HCT116 (cell line): ENCODE measurements at regions not wholly inside any gene's neighbourhood (a gene's known extent, or its start where the extent isn't known, plus 50 kb on each side); places are given as distances from the start of the nearest gene placed in this dataset.
A peak's percentile ranks its signal among the peaks of the same experiment; 100 is the strongest.

Experiments used
- ATAC-seq: fragments of 200-7000 bp; cut with Tn5 transposase; 2 replicates; pipeline ENCODE4 v1.9.1; 2020; ENCODE audit warnings: mild to moderate bottlenecking, moderate library complexity
- BruUV-seq: library from RNA; stranded (reverse); fragments of 400-500 nt; replicated peaks from 2 replicates; lab custom pipeline; 2021; lab: Mats Ljungman, UMichigan
- CTCF ChIA-PET: fragments of 300-600 bp; sonication (Branson Sonifier 250); formaldehyde crosslinking; loops from one replicate; lab custom pipeline; 2021; ENCODE audit warnings: antibody characterized with exemption; lab: Charles Lee
- POLR2A ChIA-PET: fragments of 300-600, 350-600 bp; sonication (Branson Sonifier 250); formaldehyde crosslinking; loops from one replicate; lab custom pipeline; 2021; ENCODE audit warnings: antibody characterized with exemption; lab: Charles Lee
- RAD21 ChIA-PET, 2 experiments: fragments of 300-600 bp; sonication (Branson Sonifier 250); formaldehyde crosslinking; loops; one replicate each; lab custom pipeline; 2023; ENCODE audit warnings: low total read pairs in 2 of 2; ENCODE audit not compliant: uncharacterized antibody in 2 of 2, unreplicated experiment in 2 of 2, low non-redundant PET in 1 of 2; lab: Charles Lee
- DNase-seq: peaks from one replicate; pipeline ENCODE4 v3.0.0-alpha.2; 2010; ENCODE audit warnings: low read depth, low spot score
- H2AFZ ChIP-seq: fragments of 200-600 bp; shearing (Covaris generic), sonication (generic); 2 replicates; pipeline ENCODE4 v1.6.1; 2017; ENCODE audit warnings: low read depth, mixed run types, mixed read lengths, antibody characterized with exemption, low read length; ENCODE audit not compliant: poor library complexity, severe bottlenecking
- H3K27ac ChIP-seq: 2 replicates; pipeline ENCODE4 v1.5.1; 2012; ENCODE audit warnings: low read depth, low read length
- H3K27me3 ChIP-seq: fragments of 200-600 bp; sonication (generic); 2 replicates; pipeline ENCODE4 v1.6.1; 2016; ENCODE audit warnings: mixed run types, low read length, mixed read lengths; ENCODE audit not compliant: insufficient read depth
- H3K36me3 ChIP-seq, 2 experiments: fragments of 200-500 bp in 1 of 2; fragments of 200-600 bp in 1 of 2; sonication (Bioruptor generic) in 1 of 2; sonication (generic) in 1 of 2; 2 replicates each; pipeline versions ENCODE4 v1.5.1 to v1.6.1; 2014 to 2016; ENCODE audit warnings: low read length in 2 of 2, inconsistent platforms in 1 of 2, mixed read lengths in 1 of 2, mixed run types in 1 of 2; ENCODE audit not compliant: insufficient read depth in 2 of 2, control insufficient read depth in 1 of 2
- H3K4me1 ChIP-seq, 2 experiments: fragments of 200-600 bp in 1 of 2; sonication (generic) in 1 of 2; 2 replicates each; pipeline versions ENCODE4 v1.5.1 to v1.6.1; 2012 to 2017; ENCODE audit warnings: low read length in 2 of 2, inconsistent platforms in 1 of 2, mild to moderate bottlenecking in 1 of 2, mixed read lengths in 1 of 2, mixed run types in 1 of 2, moderate library complexity in 1 of 2; ENCODE audit not compliant: insufficient read depth in 2 of 2, control insufficient read depth in 1 of 2
- H3K4me2 ChIP-seq: fragments of 200-600 bp; sonication (generic); 2 replicates; pipeline ENCODE4 v1.6.1; 2017; ENCODE audit warnings: mixed run types, low read length, mixed read lengths
- H3K4me3 ChIP-seq, 2 experiments: fragments of 200-600 bp in 1 of 2; sonication (generic) in 1 of 2; replicated peaks in 1 of 2; 2 replicates each; pipeline ENCODE4 v1.5.1; 2011 to 2016; ENCODE audit warnings: low read length in 2 of 2, control low read depth in 1 of 2, low read depth in 1 of 2, mild to moderate bottlenecking in 1 of 2, mixed read lengths in 1 of 2, mixed run types in 1 of 2
- H3K79me2 ChIP-seq: fragments of 200-600 bp; sonication (generic); 2 replicates; pipeline ENCODE4 v1.6.1; 2017; ENCODE audit warnings: mild to moderate bottlenecking, mixed run types, low read length, moderate library complexity, mixed read lengths; ENCODE audit not compliant: insufficient read depth
- H3K9ac ChIP-seq: fragments of 200-600 bp; sonication (generic); 2 replicates; pipeline ENCODE4 v1.6.1; 2016; ENCODE audit warnings: low read length, mixed read lengths
- H3K9me2 ChIP-seq: fragments of 200-600 bp; sonication (generic), shearing (Covaris generic); 2 replicates; pipeline ENCODE4 v1.6.1; 2017; ENCODE audit warnings: mixed run types, mild to moderate bottlenecking, moderate library complexity; ENCODE audit not compliant: insufficient read depth
- H3K9me3 ChIP-seq, 2 experiments: fragments of 200-500 bp in 1 of 2; fragments of 200-600 bp in 1 of 2; sonication (Bioruptor generic) in 1 of 2; sonication (generic) in 1 of 2; 2 replicates each; pipeline ENCODE4 v1.6.1; 2014 to 2017; ENCODE audit warnings: low read length in 2 of 2, mixed read lengths in 2 of 2, inconsistent platforms in 1 of 2, low read depth in 1 of 2, mild to moderate bottlenecking in 1 of 2, mixed run types in 1 of 2, moderate library complexity in 1 of 2; ENCODE audit not compliant: control insufficient read depth in 1 of 2, insufficient read depth in 1 of 2
- H4K20me1 ChIP-seq: fragments of 200-600 bp; sonication (generic), shearing (Covaris generic); 2 replicates; pipeline ENCODE4 v1.6.1; 2017; ENCODE audit warnings: mixed run types, mild to moderate bottlenecking, moderate library complexity; ENCODE audit not compliant: insufficient read depth
- CEBPB ChIP-seq: IDR thresholded peaks from 2 replicates; pipeline ENCODE4 v1.6.1; 2012; ENCODE audit warnings: low read depth
- EGR1 ChIP-seq: IDR thresholded peaks from 2 replicates; pipeline ENCODE4 v1.6.1; 2012; ENCODE audit warnings: low read depth
- EZH2 ChIP-seq: fragments of 200-600 bp; sonication (generic); IDR thresholded peaks from 2 replicates; pipeline ENCODE4 v1.6.1; 2017; ENCODE audit warnings: antibody characterized with exemption, mixed run types
- FOSL1 ChIP-seq: IDR thresholded peaks from 2 replicates; pipeline ENCODE4 v1.6.1; 2012; ENCODE audit warnings: low read depth
- JUND ChIP-seq: IDR thresholded peaks from 2 replicates; pipeline ENCODE4 v1.6.1; 2012
- MAX ChIP-seq: IDR thresholded peaks from 2 replicates; pipeline ENCODE4 v1.6.1; 2012
- POLR2A ChIP-seq: IDR thresholded peaks from 2 replicates; pipeline ENCODE4 v1.7.0; 2011; ENCODE audit warnings: borderline replicate concordance; ENCODE audit not compliant: insufficient read depth, insufficient read length; ENCODE audit errors: extremely low read depth
- RAD21 ChIP-seq: IDR thresholded peaks from 2 replicates; pipeline ENCODE4 v1.6.1; 2012; ENCODE audit warnings: low read depth, mild to moderate bottlenecking
- REST ChIP-seq: IDR thresholded peaks from 2 replicates; pipeline ENCODE4 v1.6.1; 2012; ENCODE audit warnings: low read depth
- SP1 ChIP-seq: IDR thresholded peaks from 2 replicates; pipeline ENCODE4 v1.6.1; 2012; ENCODE audit warnings: low read depth
- SRF ChIP-seq: IDR thresholded peaks from 2 replicates; pipeline ENCODE4 v1.6.1; 2012; ENCODE audit warnings: low read depth
- TCF7L2 ChIP-seq: IDR thresholded peaks from 2 replicates; pipeline ENCODE4 v1.7.0; 2011; ENCODE audit warnings: borderline replicate concordance, inconsistent platforms; ENCODE audit not compliant: insufficient read depth, insufficient read length; ENCODE audit errors: extremely low read depth
- ZFX ChIP-seq: fragments of 450-650 bp; IDR thresholded peaks from 2 replicates; pipeline ENCODE4 v1.6.1; 2017
- ZNF274 ChIP-seq: fragments of 200-500 bp; sonication (Bioruptor generic); IDR thresholded peaks from 2 replicates; pipeline ENCODE4 v1.6.1; 2014; ENCODE audit warnings: mild to moderate bottlenecking, low read depth, low read length, inconsistent platforms
- intact Hi-C: fragments of 100-400 bp; cut with micrococcal nuclease; formaldehyde crosslinking; loops from 2 replicates; pipeline ENCODE4 v1.10.0; 2022

GRCh38 chr13:95392597-95392996 is 91.3 kb upstream of the ABCC4 start:
- H3K36me3 ChIP-seq: no peaks in the 10 kb centered on the region
- CTCF ChIA-PET: interaction anchor here (0.6 kb wide), 1 partner anchor 1575 kb away, joined by 3 read pairs; no protein-coding TSS in a partner anchor
- H3K4me2 ChIP-seq: no peak overlapping the region
- TF ChIP-seq SRF (no peak), ZNF274 (no peak), MAX (no peak), EZH2 (no peak), SP1 (no peak), ZFX (no peak), EGR1 (no peak)
- H3K9me3 ChIP-seq: no peaks in the 10 kb centered on the region
- no peak overlapping the region for H3K4me3 ChIP-seq
- no peaks in the 10 kb centered on the region for H3K9me2 ChIP-seq
- no peaks in the 10 kb centered on the region for H3K4me1 ChIP-seq
- BruUV-seq: no TSS peak
- H3K27ac ChIP-seq: no peak overlapping the region
- DNase-seq (no peak), ATAC-seq (no peak)
- no peak overlapping the region for H3K9ac ChIP-seq
- intact Hi-C loops: no loop called here
- RAD21 ChIA-PET: interaction anchor here in 1 of 2 experiments (1.1 kb wide), 1 partner anchor 12 kb away, joined by 4 read pairs; no protein-coding TSS in a partner anchor
- H2AFZ ChIP-seq: no peak overlapping the region
- no peaks in the 10 kb centered on the region for H3K79me2 ChIP-seq
- H3K27me3 ChIP-seq: no peaks in the 10 kb centered on the region
- H4K20me1 ChIP-seq: no peaks in the 10 kb centered on the region
- POLR2A ChIA-PET: no interaction called here

GRCh38 chr13:95403349-95404140 is 102.3 kb upstream of the ABCC4 start:
- ATAC-seq (peak; percentile 28), DNase-seq (no peak)
- no peak overlapping the region for H3K4me3 ChIP-seq
- no peaks in the 10 kb centered on the region for H3K36me3 ChIP-seq
- ChIA-PET POLR2A (interaction anchor here (1.0 kb wide), 1 partner anchor 215 kb away, joined by 4 read pairs; no protein-coding TSS in a partner anchor), CTCF (interaction anchor here (0.6 to 9.2 kb wide), 23 partner anchors 10 to 1564 kb away, joined by 3 to 218 read pairs (median 4); partner anchors contain the start of gene ABCC4), RAD21 (interaction anchor here (1.0 to 1.9 kb wide), 8 partner anchors 23 to 414 kb away, joined by 3 to 21 read pairs (median 9); no protein-coding TSS in a partner anchor)
- no peaks in the 10 kb centered on the region for H3K79me2 ChIP-seq
- H3K9me3 ChIP-seq: no peaks in the 10 kb centered on the region
- peaks cover 0 to 5% of the 10 kb centered on the region in 2 experiments; a peak in 1 of 4 replicates for H3K4me1 ChIP-seq
- H3K27ac ChIP-seq: no peak overlapping the region
- no peak overlapping the region for H3K9ac ChIP-seq
- intact Hi-C loops: loop anchor here (1.0 to 10.0 kb wide), 8 partner anchors 74 to 1561 kb away; no protein-coding TSS in a partner anchor
- TF ChIP-seq FOSL1 (no peak), CEBPB (no peak), EZH2 (no peak), MAX (no peak), JUND (no peak), REST (no peak), RAD21 (no peak), ZNF274 (no peak), POLR2A (no peak), TCF7L2 (no peak)
- H2AFZ ChIP-seq: peak overlapping the region; percentile 3
- no TSS peak for BruUV-seq
- H4K20me1 ChIP-seq: no peaks in the 10 kb centered on the region
- no peaks in the 10 kb centered on the region for H3K27me3 ChIP-seq
- no peaks in the 10 kb centered on the region for H3K9me2 ChIP-seq
- peak overlapping the region; percentile 22 for H3K4me2 ChIP-seq
